Adrenal gland (tissue), 5 donors: ENCODE measurements at regions not wholly inside any gene's neighbourhood (a gene's known extent, or its start where the extent isn't known, plus 50 kb on each side); places are given as distances from the start of the nearest gene placed in this dataset.

Experiments used
- CTCF ChIP-seq, 6 experiments: fragments of 450-650 bp in 4 of 6; fragments of 200-600 bp in 2 of 6; sonication (generic) in 1 of 6; IDR thresholded peaks; 1 replicate in 5 of 6; 2 replicates in 1 of 6; pipeline versions ENCODE4 v1.5.1 to v1.8.0; 2016 to 2021; ENCODE audit warnings: antibody characterized with exemption in 6 of 6, mild to moderate bottlenecking in 2 of 6, moderate library complexity in 1 of 6
- POLR2A ChIP-seq, 2 donors: fragments of 450-650 bp; IDR thresholded peaks; one replicate each; pipeline ENCODE4 v1.6.1; 2017; ENCODE audit warnings: antibody characterized with exemption in 2 of 2, mild to moderate bottlenecking in 2 of 2, moderate library complexity in 1 of 2
- donor health status: DM: no; HTN: no; CAD: no.

GRCh38 chr6:86683132-86683908, 254.0 kb upstream of the HTR1E start:
- no peak for TF ChIP-seq POLR2A (IDR thresholded peaks at IDR 0.05)
- no peak for TF ChIP-seq CTCF (IDR thresholded peaks at IDR 0.05)
